GM23338 (cell line): ENCODE measurements at regions not wholly inside any gene's neighbourhood (a gene's known extent, or its start where the extent isn't known, plus 50 kb on each side); places are given as distances from the start of the nearest gene placed in this dataset.

ENCODE experiments used
- CREB1 ChIP-seq: fragments of 250-450 bp; sonication (Bioruptor Pico); IDR thresholded peaks from 2 replicates; pipeline ENCODE4 v1.5.0; 2020; ENCODE audit warnings: low read depth, mild to moderate bottlenecking, moderate library complexity
- EZH2 ChIP-seq: fragments of 200-600 bp; sonication (generic); IDR thresholded peaks from one replicate; pipeline ENCODE4 v1.8.0; 2017; ENCODE audit warnings: antibody characterized with exemption, mild to moderate bottlenecking, low read depth; ENCODE audit not compliant: unreplicated experiment
- EZH2phosphoT487 ChIP-seq: fragments of 200-600 bp; sonication (generic); IDR thresholded peaks from one replicate; pipeline ENCODE4 v1.8.1; 2018; ENCODE audit warnings: antibody characterized with exemption; ENCODE audit not compliant: unreplicated experiment
- NANOG ChIP-seq: IDR thresholded peaks from 2 replicates; pipeline ENCODE4 v1.6.1; 2016; ENCODE audit warnings: antibody characterized with exemption, borderline replicate concordance
- POLR2AphosphoS5 ChIP-seq: IDR thresholded peaks from 2 replicates; pipeline ENCODE4 v1.6.1; 2016; ENCODE audit warnings: antibody characterized with exemption, low read depth
- STAT1 ChIP-seq: IDR thresholded peaks from one replicate; pipeline ENCODE4 v1.6.1; 2016; ENCODE audit warnings: antibody characterized with exemption; ENCODE audit not compliant: unreplicated experiment
- TF ChIP-seq, protein P1 (sequence below), 2 experiments: fragments of 200-600 bp in 1 of 2; sonication (generic) in 1 of 2; conservative IDR thresholded peaks; 2 replicates each; pipeline versions ENCODE4 v1.5.1 to v1.6.1; 2016 to 2017; ENCODE audit warnings: antibody characterized with exemption in 2 of 2, low read depth in 2 of 2, mild to moderate bottlenecking in 2 of 2, moderate library complexity in 1 of 2
- TF ChIP-seq, protein P2 (sequence below): fragments of 250-450 bp; sonication (Bioruptor Pico); IDR thresholded peaks from 2 replicates; pipeline ENCODE4 v1.5.0; 2020; ENCODE audit warnings: mild to moderate bottlenecking, moderate library complexity
- TF ChIP-seq, protein P3 (sequence below): IDR thresholded peaks from one replicate; pipeline ENCODE4 v1.6.1; 2018; ENCODE audit warnings: antibody characterized with exemption; ENCODE audit not compliant: unreplicated experiment

DNA sequence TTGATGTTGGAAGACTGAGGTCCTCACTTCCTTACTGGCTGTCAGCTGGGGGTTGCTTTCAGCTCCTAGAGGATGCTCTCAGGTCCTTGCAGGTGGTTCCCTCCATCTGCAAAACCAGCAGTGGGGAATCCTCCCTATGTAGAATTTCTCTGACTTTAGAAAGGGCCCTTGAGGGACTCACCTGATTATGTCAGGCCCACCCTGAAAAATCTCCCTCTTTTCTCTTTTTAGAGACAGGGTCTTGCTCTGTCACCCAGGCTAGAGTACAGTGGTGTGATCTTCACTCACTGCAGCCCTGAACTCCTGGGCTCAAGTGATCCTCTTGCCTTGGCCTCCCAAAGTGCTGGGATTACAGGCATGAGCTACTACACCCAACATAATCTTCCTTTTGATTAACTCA is 102.9 kb upstream of the MCHR2 start:
- TF ChIP-seq, protein P1, sequence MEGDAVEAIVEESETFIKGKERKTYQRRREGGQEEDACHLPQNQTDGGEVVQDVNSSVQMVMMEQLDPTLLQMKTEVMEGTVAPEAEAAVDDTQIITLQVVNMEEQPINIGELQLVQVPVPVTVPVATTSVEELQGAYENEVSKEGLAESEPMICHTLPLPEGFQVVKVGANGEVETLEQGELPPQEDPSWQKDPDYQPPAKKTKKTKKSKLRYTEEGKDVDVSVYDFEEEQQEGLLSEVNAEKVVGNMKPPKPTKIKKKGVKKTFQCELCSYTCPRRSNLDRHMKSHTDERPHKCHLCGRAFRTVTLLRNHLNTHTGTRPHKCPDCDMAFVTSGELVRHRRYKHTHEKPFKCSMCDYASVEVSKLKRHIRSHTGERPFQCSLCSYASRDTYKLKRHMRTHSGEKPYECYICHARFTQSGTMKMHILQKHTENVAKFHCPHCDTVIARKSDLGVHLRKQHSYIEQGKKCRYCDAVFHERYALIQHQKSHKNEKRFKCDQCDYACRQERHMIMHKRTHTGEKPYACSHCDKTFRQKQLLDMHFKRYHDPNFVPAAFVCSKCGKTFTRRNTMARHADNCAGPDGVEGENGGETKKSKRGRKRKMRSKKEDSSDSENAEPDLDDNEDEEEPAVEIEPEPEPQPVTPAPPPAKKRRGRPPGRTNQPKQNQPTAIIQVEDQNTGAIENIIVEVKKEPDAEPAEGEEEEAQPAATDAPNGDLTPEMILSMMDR (conservative IDR thresholded peaks at IDR 0.05; ENCODE audit: low read depth in 2 of 2): no peak
- TF ChIP-seq CREB1 (no peak), POLR2AphosphoS5 (no peak), EZH2 (no peak), NANOG (no peak), EZH2phosphoT487 (no peak), STAT1 (no peak)
- TF ChIP-seq, protein P2, sequence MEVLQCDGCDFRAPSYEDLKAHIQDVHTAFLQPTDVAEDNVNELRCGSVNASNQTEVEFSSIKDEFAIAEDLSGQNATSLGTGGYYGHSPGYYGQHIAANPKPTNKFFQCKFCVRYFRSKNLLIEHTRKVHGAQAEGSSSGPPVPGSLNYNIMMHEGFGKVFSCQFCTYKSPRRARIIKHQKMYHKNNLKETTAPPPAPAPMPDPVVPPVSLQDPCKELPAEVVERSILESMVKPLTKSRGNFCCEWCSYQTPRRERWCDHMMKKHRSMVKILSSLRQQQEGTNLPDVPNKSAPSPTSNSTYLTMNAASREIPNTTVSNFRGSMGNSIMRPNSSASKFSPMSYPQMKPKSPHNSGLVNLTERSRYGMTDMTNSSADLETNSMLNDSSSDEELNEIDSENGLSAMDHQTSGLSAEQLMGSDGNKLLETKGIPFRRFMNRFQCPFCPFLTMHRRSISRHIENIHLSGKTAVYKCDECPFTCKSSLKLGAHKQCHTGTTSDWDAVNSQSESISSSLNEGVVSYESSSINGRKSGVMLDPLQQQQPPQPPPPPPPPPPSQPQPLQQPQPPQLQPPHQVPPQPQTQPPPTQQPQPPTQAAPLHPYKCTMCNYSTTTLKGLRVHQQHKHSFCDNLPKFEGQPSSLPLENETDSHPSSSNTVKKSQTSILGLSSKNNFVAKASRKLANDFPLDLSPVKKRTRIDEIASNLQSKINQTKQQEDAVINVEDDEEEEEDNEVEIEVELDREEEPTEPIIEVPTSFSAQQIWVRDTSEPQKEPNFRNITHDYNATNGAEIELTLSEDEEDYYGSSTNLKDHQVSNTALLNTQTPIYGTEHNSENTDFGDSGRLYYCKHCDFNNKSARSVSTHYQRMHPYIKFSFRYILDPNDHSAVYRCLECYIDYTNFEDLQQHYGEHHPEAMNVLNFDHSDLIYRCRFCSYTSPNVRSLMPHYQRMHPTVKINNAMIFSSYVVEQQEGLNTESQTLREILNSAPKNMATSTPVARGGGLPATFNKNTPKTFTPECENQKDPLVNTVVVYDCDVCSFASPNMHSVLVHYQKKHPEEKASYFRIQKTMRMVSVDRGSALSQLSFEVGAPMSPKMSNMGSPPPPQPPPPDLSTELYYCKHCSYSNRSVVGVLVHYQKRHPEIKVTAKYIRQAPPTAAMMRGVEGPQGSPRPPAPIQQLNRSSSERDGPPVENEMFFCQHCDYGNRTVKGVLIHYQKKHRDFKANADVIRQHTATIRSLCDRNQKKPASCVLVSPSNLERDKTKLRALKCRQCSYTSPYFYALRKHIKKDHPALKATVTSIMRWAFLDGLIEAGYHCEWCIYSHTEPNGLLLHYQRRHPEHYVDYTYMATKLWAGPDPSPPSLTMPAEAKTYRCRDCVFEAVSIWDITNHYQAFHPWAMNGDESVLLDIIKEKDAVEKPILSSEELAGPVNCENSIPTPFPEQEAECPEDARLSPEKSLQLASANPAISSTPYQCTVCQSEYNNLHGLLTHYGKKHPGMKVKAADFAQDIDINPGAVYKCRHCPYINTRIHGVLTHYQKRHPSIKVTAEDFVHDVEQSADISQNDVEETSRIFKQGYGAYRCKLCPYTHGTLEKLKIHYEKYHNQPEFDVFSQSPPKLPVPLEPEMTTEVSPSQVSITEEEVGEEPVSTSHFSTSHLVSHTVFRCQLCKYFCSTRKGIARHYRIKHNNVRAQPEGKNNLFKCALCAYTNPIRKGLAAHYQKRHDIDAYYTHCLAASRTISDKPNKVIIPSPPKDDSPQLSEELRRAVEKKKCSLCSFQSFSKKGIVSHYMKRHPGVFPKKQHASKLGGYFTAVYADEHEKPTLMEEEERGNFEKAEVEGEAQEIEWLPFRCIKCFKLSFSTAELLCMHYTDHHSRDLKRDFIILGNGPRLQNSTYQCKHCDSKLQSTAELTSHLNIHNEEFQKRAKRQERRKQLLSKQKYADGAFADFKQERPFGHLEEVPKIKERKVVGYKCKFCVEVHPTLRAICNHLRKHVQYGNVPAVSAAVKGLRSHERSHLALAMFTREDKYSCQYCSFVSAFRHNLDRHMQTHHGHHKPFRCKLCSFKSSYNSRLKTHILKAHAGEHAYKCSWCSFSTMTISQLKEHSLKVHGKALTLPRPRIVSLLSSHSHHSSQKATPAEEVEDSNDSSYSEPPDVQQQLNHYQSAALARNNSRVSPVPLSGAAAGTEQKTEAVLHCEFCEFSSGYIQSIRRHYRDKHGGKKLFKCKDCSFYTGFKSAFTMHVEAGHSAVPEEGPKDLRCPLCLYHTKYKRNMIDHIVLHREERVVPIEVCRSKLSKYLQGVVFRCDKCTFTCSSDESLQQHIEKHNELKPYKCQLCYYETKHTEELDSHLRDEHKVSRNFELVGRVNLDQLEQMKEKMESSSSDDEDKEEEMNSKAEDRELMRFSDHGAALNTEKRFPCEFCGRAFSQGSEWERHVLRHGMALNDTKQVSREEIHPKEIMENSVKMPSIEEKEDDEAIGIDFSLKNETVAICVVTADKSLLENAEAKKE (CRISPR knock-in tag): no peak
- TF ChIP-seq, protein P3, sequence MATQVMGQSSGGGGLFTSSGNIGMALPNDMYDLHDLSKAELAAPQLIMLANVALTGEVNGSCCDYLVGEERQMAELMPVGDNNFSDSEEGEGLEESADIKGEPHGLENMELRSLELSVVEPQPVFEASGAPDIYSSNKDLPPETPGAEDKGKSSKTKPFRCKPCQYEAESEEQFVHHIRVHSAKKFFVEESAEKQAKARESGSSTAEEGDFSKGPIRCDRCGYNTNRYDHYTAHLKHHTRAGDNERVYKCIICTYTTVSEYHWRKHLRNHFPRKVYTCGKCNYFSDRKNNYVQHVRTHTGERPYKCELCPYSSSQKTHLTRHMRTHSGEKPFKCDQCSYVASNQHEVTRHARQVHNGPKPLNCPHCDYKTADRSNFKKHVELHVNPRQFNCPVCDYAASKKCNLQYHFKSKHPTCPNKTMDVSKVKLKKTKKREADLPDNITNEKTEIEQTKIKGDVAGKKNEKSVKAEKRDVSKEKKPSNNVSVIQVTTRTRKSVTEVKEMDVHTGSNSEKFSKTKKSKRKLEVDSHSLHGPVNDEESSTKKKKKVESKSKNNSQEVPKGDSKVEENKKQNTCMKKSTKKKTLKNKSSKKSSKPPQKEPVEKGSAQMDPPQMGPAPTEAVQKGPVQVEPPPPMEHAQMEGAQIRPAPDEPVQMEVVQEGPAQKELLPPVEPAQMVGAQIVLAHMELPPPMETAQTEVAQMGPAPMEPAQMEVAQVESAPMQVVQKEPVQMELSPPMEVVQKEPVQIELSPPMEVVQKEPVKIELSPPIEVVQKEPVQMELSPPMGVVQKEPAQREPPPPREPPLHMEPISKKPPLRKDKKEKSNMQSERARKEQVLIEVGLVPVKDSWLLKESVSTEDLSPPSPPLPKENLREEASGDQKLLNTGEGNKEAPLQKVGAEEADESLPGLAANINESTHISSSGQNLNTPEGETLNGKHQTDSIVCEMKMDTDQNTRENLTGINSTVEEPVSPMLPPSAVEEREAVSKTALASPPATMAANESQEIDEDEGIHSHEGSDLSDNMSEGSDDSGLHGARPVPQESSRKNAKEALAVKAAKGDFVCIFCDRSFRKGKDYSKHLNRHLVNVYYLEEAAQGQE: no peak
